BLaER1 treated with 17β-estradiol and CSF1 and Interleukin-3, amounts not matched to agents 10 nM and 100 nM (cell line): ENCODE measurements at regions not wholly inside any gene's neighbourhood (a gene's known extent, or its start where the extent isn't known, plus 50 kb on each side); places are given as distances from the start of the nearest gene placed in this dataset.

Experiments used
- H3K27ac ChIP-seq, 11 experiments: shearing (Covaris generic); formaldehyde crosslinking; 2 replicates each; pipeline ENCODE4 v1.8.1; 2022
- H3K27me3 ChIP-seq, 11 experiments: shearing (Covaris generic); formaldehyde crosslinking; 2 replicates each; pipeline ENCODE4 v1.8.1; 2022
- H3K36me3 ChIP-seq, 11 experiments: shearing (Covaris generic); formaldehyde crosslinking; 2 replicates each; pipeline ENCODE4 v1.8.1; 2022
- H3K4me1 ChIP-seq, 10 experiments: shearing (Covaris generic); formaldehyde crosslinking; 2 replicates each; pipeline ENCODE4 v1.8.1; 2022
- H3K4me2 ChIP-seq, 11 experiments: shearing (Covaris generic); formaldehyde crosslinking; 2 replicates each; pipeline ENCODE4 v1.8.1; 2022
- H3K4me3 ChIP-seq, 10 experiments: shearing (Covaris generic); formaldehyde crosslinking; 2 replicates each; pipeline ENCODE4 v1.8.1; 2022
- H3K9ac ChIP-seq, 11 experiments: shearing (Covaris generic); formaldehyde crosslinking; 2 replicates each; pipeline ENCODE4 v1.8.1; 2022
- H3K9me3 ChIP-seq, 11 experiments: shearing (Covaris generic); formaldehyde crosslinking; replicated peaks in 1 of 11; 2 replicates each; pipeline ENCODE4 v1.8.1; 2022
- H4K20me1 ChIP-seq, 11 experiments: shearing (Covaris generic); formaldehyde crosslinking; 2 replicates each; pipeline ENCODE4 v1.8.1; 2022
- Cebpa-rat ChIP-seq, 11 experiments: shearing (Covaris generic); IDR thresholded peaks; 2 replicates each; pipeline ENCODE4 v1.8.1; 2022

DNA sequence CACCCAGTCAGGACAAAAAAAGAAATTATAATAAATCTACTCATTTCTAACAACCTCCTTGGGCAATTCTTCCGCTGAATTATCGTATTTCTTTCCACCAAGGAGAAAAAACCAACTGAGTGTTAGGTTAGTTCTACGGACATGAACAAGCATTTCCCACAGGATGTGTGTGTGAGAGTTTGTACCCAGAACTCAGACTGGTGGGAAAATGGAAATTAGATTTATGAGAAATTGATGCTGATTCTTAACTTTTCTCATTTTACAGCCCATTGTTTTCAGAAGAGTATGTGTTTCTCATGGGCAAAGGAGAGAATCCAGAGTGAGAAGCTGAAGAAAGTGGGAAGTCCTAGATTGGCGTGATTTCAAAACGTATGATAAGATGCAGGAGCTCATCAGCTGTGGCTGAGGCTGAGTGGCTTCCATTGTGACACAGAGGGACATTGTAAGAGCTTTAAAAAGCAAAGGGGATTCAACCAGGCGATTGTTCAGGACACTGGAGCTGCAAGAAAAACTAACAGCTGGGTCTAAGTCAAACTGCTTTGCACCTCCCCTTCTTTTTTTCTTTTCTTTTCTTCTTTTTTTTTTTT, 184.7 kb upstream of the ARGLU1 start:
- no peak overlapping the region for H3K4me2 ChIP-seq
- H3K4me3 ChIP-seq: no peak overlapping the region
- H3K36me3 ChIP-seq: no peaks in the 10 kb centered on the region
- H3K9ac ChIP-seq: no peak overlapping the region
- no peak for TF ChIP-seq Cebpa-rat (IDR thresholded peaks at IDR 0.05)
- peaks cover 0 to 6% (median 0%) of the 10 kb centered on the region in 11 experiments; a peak in 7 of 22 replicates for H3K9me3 ChIP-seq
- H4K20me1 ChIP-seq: no peaks in the 10 kb centered on the region
- H3K4me1 ChIP-seq: no peaks in the 10 kb centered on the region
- no peaks in the 10 kb centered on the region for H3K27me3 ChIP-seq
- H3K27ac ChIP-seq: no peak overlapping the region

DNA sequence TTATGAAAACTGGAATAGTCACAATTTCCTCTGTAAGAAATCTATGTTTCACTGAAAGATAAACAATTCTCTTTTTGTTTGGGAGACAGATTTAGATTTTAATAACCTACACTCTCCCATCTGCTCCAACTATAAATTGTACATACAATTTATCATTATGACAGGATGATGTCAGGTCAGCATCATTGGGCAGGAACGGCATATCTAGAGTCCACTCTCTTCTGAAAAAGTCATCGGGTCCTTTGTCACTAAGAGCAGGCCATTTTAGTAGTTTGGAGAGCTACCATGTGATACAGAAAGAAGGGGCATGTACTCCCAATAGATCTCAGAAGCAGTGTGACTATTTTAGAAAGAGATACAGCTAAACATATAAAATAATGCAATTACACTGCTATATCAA, 180.8 kb upstream of the ARGLU1 start:
- no peak overlapping the region for H3K27ac ChIP-seq
- H3K36me3 ChIP-seq: no peaks in the 10 kb centered on the region
- no peak overlapping the region for H3K9ac ChIP-seq
- TF ChIP-seq Cebpa-rat (IDR thresholded peaks at IDR 0.05): no peak
- H3K27me3 ChIP-seq: no peaks in the 10 kb centered on the region
- H3K4me1 ChIP-seq: no peaks in the 10 kb centered on the region
- no peak overlapping the region for H3K4me3 ChIP-seq
- H3K9me3 ChIP-seq: peaks cover 0 to 9% (median 0%) of the 10 kb centered on the region in 11 experiments; a peak in 7 of 22 replicates
- H4K20me1 ChIP-seq: no peaks in the 10 kb centered on the region
- no peak overlapping the region for H3K4me2 ChIP-seq

DNA sequence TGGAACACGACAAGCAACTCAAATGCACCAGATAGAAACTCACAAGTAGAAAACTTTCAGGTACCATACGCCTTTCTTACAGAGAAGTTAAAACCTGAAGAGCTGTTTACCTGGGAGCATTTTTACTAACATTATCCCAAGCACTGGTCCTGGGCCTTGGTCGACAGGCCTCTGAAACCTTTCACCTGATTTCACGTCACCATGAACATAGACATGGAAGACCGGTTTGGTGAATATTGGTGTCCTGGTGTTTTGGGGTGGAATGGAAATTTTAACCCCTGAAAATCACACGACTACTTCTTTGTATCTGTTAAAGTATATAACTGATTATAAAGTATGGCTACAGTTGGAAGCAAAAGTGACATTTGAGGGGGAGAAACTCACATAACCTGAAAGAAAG, 176.6 kb upstream of the ARGLU1 start:
- Histone ChIP-seq H3K36me3 (no peaks in the 10 kb centered on the region), H3K27ac (no peak overlapping the region), H3K4me1 (no peaks in the 10 kb centered on the region), H3K9ac (no peak overlapping the region), H3K27me3 (no peaks in the 10 kb centered on the region), H3K9me3 (peaks cover 0 to 9% (median 0%) of the 10 kb centered on the region in 11 experiments; a peak in 7 of 22 replicates), H3K4me2 (no peak overlapping the region), H3K4me3 (no peak overlapping the region), H4K20me1 (no peaks in the 10 kb centered on the region)
- TF ChIP-seq Cebpa-rat (IDR thresholded peaks at IDR 0.05): no peak

DNA sequence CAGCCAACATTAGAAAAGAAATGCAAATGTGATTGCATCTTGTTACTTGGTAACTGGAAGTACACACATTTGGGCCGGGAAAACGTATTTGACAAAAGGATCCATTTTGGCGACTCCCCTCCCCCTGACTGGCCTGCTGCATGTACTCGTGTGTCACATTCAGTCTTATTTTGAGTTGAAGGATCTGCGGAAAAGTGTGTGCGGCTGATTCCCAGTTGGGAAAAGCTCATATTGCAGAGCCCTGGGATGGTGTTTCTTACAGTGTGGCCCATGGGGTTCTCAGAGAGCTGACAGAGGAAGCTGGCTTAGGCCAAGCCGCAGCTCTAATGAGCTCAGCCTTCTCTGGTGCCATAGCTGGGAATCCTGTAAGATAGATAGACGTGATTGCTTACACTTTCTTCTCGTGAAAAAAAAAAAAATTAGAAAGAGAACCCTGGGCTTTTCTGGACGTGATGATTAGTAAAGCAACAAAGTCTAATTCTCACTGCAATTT, 170.3 kb upstream of the ARGLU1 start:
- no peaks in the 10 kb centered on the region for H3K36me3 ChIP-seq
- no peaks in the 10 kb centered on the region for H3K4me1 ChIP-seq
- H3K27ac ChIP-seq: no peak overlapping the region
- no peak for TF ChIP-seq Cebpa-rat (IDR thresholded peaks at IDR 0.05)
- no peak overlapping the region for H3K4me3 ChIP-seq
- no peaks in the 10 kb centered on the region for H3K27me3 ChIP-seq
- peaks cover 29 to 40% (median 32%) of the 10 kb centered on the region in 11 experiments for H3K9me3 ChIP-seq
- no peak overlapping the region for H3K9ac ChIP-seq
- H4K20me1 ChIP-seq: no peaks in the 10 kb centered on the region
- no peak overlapping the region for H3K4me2 ChIP-seq

DNA sequence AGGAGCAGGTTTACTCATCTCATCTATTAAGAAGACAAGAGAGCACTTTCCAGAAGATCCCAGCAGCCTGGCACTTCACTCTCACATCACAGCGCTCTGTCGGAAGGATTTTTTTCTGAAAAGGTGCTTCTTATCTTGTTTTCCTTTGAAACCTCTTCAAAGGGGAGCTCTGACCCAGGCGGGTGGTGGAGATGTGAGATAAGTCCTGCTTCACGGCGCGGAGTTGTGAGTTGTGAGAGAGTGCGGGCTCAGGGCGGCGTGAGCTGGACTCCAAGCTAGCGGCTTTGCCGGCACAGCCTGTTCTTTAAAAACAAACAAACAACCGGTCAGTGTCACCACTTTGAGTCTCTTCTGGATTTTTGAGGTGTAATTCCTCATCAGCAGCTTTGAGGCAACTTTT, 169.0 kb upstream of the ARGLU1 start:
- Histone ChIP-seq H3K9ac (no peak overlapping the region), H4K20me1 (no peaks in the 10 kb centered on the region), H3K36me3 (no peaks in the 10 kb centered on the region), H3K27ac (no peak overlapping the region), H3K4me1 (no peaks in the 10 kb centered on the region), H3K9me3 (peaks cover 29 to 40% (median 32%) of the 10 kb centered on the region in 11 experiments), H3K27me3 (no peaks in the 10 kb centered on the region), H3K4me3 (no peak overlapping the region), H3K4me2 (no peak overlapping the region)
- no peak for TF ChIP-seq Cebpa-rat (IDR thresholded peaks at IDR 0.05)

DNA sequence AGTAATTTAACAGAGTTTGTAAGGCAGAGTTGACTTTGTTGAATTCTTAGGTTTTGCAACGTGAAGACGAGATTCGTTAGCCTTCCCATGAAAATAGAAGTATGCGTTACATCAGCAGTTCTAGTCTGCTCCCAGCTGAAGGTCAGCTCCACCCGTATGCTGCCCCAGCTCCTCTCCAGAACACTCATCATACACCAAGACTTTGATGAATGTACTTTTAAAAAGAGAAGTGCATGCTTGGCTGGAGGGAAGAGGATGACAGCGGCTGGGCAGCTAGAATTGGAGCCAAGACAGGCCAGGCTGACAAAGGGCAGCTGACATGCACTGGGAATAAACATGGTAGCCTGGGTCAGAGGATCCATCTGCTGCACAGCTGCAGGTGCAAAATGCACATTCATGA, 166.3 kb upstream of the ARGLU1 start:
- Histone ChIP-seq H3K9me3 (peaks cover 29 to 40% (median 32%) of the 10 kb centered on the region in 11 experiments), H3K9ac (no peak overlapping the region), H3K4me3 (no peak overlapping the region), H3K4me2 (no peak overlapping the region), H3K36me3 (no peaks in the 10 kb centered on the region), H3K27ac (no peak overlapping the region), H3K4me1 (no peaks in the 10 kb centered on the region), H3K27me3 (no peaks in the 10 kb centered on the region), H4K20me1 (no peaks in the 10 kb centered on the region)
- TF ChIP-seq Cebpa-rat (IDR thresholded peaks at IDR 0.05): no peak

DNA sequence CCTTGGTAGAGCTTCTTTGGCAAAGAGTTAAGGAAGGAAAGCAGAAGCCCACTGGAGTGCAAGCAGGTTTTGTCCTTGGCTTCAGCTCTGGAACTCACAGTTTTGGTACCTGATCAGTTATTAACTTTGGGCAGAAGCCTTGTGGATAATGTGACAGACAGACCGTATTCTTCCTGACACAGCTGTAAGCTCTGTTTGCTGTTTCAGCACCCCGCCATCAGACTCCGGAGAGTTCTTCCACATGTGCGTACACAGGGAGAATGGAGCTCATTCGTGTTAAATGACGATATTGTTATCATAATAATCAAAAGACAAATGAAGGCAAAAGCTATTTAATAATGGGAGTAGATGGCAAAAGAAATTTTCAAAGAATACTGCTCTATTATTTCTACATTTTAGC, 155.1 kb upstream of the ARGLU1 start:
- no peak for TF ChIP-seq Cebpa-rat (IDR thresholded peaks at IDR 0.05)

DNA sequence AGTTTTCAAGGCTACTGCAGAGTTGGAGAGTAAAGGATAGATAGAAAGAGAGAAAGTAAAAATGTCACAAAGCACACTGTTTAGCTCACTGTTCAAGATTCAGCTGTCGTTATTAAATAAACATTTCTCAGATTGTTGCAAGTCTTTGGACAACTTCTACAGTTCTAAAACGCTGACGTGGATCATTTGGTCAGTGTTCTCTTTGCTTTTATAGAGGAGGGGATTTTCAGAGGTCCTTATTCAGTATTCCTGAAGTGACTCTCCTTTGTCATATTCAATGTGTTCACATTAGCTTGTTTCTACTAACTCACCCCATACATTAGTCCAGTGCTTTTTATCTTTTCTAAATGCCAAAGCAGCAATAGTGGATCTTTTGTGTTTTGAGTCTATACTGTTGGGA, 154.7 kb upstream of the ARGLU1 start:
- H3K4me3 ChIP-seq: no peak overlapping the region
- peaks cover 14 to 33% (median 21%) of the 10 kb centered on the region in 11 experiments; a peak in 19 of 22 replicates for H3K9me3 ChIP-seq
- H3K27ac ChIP-seq: no peak overlapping the region
- no peaks in the 10 kb centered on the region for H3K4me1 ChIP-seq
- H3K27me3 ChIP-seq: no peaks in the 10 kb centered on the region
- no peak overlapping the region for H3K4me2 ChIP-seq
- H3K36me3 ChIP-seq: peaks cover 0 to 4% (median 0%) of the 10 kb centered on the region in 11 experiments; a peak in 1 of 22 replicates
- H4K20me1 ChIP-seq: no peaks in the 10 kb centered on the region
- H3K9ac ChIP-seq: no peak overlapping the region
- no peak for TF ChIP-seq Cebpa-rat (IDR thresholded peaks at IDR 0.05)

More for the DNA sequence above, 155.1 kb upstream of the ARGLU1 start:
- Histone ChIP-seq H3K9me3 (peaks cover 10 to 29% (median 18%) of the 10 kb centered on the region in 11 experiments; a peak in 18 of 22 replicates), H3K4me3 (no peak overlapping the region), H3K27ac (no peak overlapping the region), H3K4me2 (no peak overlapping the region), H3K9ac (no peak overlapping the region), H3K36me3 (peaks cover 0 to 4% (median 0%) of the 10 kb centered on the region in 11 experiments; a peak in 1 of 22 replicates), H4K20me1 (no peaks in the 10 kb centered on the region), H3K4me1 (no peaks in the 10 kb centered on the region), H3K27me3 (no peaks in the 10 kb centered on the region)

DNA sequence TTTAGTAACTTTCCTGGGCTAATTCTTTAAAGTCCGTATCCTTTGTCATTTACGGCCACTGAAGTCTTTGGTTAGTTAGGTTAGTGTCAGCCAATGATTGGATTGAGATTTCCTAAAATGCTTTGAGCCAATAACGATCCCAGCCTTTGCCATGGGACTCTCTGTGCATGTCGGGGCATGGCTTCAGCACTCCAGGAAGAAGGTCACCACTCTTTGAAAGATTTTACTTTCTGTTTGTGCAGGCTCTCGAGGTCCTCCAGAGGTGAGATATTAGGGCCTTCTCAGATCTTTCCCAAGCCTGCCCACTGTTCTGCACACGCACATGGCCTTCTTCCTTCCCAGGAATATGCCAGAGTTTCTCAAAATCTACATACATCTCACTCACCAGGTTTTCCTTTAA, 153.7 kb upstream of the ARGLU1 start:
- H3K4me3 ChIP-seq: no peak overlapping the region
- no peak overlapping the region for H3K9ac ChIP-seq
- no peak overlapping the region for H3K27ac ChIP-seq
- peaks cover 0 to 4% (median 0%) of the 10 kb centered on the region in 11 experiments; a peak in 1 of 22 replicates for H3K36me3 ChIP-seq
- H3K4me2 ChIP-seq: no peak overlapping the region; a peak in 1 of 22 replicates
- H3K4me1 ChIP-seq: no peaks in the 10 kb centered on the region
- no peaks in the 10 kb centered on the region for H4K20me1 ChIP-seq
- H3K9me3 ChIP-seq: peaks cover 20 to 43% (median 28%) of the 10 kb centered on the region in 11 experiments; a peak in 19 of 22 replicates
- no peak for TF ChIP-seq Cebpa-rat (IDR thresholded peaks at IDR 0.05)
- H3K27me3 ChIP-seq: no peaks in the 10 kb centered on the region
